GF-D8 (cell line): ENCODE measurements at regions not wholly inside any gene's neighbourhood (a gene's known extent, or its start where the extent isn't known, plus 50 kb on each side); places are given as distances from the start of the nearest gene placed in this dataset.
"Not testable (repeated sequence)": the region's sequence is repeated elsewhere in the genome, so short reads cannot be mapped to it uniquely, and the experiment has no call there.

Source experiments
- DNase-seq: peaks from one replicate; lab custom pipeline; 2025; lab: John Stamatoyannopoulos, UW

- DNase-seq: no peak
These were observed 90.0 kb upstream of the HES1 start for GRCh38 chr3:194045919-194046318.

GRCh38 chr3:194046531-194046930, 89.4 kb upstream of the HES1 start:
- DNase-seq: no peak

- DNase-seq: peak; percentile 65
These were observed 88.8 kb upstream of the HES1 start for GRCh38 chr3:194046995-194047645.

- DNase-seq: no peak
These were observed 86.6 kb upstream of the HES1 start for GRCh38 chr3:194049394-194049793.

DNA sequence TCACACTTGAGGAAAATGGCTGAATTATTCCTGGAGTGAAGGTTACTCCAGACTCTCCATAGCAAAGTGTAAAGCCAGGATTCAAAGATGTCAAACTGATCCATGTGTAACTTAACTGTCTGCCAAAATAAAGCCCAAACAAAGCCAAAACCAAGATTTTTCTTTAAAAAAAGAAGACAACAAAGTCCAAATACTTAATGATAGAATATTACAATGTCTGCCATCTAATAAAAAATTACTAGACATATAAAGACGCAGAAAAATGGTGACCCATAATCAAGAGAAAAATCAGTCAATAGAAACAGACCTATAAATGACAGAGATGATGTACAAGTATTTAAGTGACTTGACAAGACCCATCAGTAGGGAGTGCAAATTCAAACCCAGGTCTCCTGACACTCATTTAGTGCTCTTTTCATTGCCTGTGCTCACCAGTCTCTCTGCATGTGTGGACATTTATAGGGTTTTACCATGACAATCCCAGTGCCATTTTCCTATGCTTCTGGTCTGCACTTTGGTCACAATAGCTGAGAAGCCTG, 85.1 kb upstream of the HES1 start:
- no peak for DNase-seq

DNA sequence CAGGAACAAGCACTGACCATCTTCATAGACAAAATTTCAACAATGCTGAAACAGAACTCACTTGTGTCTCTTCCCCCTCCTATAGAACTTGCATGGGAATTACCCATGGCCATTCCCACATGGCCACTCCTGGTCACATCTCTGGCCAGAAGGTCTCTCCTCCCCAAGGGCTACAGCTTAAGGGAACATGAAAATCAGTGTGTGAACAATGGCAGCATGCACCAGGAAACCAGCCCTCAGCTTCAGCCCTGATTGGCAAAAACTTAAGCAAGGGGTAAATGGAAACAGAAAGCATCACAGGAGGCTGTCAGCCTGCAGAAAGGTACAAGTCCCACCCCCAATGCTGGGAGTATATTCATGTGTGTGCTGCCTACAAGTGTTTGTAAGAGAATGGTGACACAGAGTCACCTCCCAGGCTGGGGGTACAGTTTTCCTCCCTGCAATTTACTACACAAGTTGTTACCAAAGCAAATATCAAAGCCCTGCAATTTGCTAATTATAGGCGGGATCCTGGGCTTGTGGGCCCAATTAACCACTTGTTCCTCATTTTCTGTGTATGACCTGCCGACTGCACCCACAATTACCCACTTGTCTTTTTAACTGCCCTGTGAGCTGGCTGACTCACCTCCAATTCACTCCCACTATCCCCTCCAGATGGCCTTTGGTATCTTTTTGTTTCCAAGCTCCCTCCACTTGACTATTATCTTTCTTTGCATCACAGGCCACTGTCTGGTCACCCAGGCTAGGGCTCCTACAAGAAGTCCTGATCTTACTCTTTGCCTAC, 84.4 kb upstream of the HES1 start:
- DNase-seq: no peak

- DNase-seq: no peak
These were observed 82.8 kb upstream of the HES1 start for GRCh38 chr3:194053136-194053535.

GRCh38 chr3:194054016-194054415, 81.9 kb upstream of the HES1 start:
- DNase-seq: no peak

DNA sequence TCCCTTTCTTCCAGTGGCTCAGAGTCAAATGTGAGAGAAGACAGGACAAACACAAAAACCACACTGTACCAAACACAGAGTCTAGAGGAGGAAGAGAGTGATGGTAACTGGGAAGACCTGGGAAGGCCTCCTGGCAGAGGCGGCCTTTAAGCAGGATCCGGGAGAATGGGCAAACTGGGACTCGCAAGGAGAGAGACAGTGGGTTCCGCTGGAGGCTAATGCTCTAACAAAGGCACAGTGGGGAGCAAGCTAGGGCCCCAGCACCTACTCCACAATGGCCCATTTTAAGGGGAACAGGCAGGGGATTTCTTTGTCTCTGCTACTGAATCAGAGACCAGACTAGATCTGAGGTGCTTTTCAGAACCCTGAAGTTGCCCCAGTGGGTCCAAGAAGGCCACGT, 81.4 kb upstream of the HES1 start:
- DNase-seq: no peak

DNA sequence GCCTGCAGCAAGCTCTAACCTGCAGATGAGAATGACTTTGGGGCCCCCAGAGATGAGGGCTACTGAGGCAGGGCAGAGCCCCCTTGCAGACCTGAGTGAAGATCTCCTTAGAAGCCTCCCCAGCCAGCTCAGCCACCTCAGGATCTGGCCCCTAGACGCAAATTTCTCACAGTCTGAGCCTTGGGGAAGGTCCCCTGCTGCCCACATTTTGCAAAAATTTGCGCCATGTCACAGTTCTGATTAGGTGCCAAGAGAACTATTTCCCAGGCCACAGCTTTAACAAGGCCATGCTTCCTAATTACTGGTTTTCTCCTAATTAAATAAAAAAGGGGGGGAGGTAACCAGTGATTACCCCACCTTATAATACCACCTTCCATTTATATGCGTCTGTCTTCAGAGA, 81.0 kb upstream of the HES1 start:
- DNase-seq: no peak

DNA sequence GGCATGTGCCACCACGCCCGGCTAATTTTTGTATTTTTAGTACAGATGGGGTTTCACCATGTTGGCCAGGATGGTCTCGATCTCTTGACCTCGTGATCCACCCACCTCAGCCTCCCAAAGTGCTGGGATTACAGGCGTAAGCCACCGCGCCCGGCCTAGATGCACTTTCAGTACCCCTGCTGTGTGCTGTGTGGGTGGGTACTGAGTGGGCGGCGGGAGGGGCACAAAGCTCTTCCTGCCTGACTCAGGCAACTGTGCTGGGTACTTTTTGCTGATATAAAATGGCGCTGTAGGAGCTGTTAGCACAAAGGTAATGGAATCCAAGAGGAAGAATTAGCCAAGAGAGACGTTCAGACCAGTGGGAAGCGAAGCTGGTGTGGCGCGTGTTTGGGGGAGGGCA, 79.6 kb upstream of the HES1 start:
- DNase-seq: not testable (repeated sequence)

DNA sequence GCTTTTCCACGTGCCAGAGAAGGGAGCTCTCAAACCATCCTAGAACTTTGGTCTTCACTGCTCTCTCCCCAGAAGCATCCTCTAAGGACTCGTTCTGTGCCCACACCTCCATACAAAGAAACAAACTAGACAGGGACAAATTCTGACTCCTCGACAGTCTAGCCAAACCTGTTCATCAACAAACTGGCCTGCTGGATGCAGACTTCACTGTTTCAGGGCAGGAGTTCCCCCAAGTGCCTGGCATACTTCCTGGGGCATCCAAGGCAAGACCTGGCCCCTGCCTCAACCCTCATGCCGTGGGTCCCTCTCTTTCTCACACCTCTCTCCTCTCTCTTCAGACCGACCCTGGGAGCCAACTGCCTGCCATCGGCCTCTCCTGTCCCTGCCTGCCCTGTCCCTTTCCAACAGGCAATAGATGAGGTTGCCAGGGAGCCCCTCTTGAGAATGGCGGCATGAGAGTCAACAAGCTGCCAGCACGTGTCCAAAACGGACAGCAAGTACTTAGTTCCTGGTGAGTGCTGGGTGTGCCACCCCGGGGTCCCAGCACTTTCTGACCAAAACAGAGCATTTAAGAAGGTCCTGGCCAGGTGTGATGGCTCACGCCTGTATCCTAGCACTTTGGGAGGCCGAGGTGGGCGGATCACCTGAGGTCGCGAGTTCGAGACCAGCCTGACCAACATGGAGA, 79.1 kb upstream of the HES1 start:
- DNase-seq: no peak

- no peak for DNase-seq
These were observed 78.3 kb upstream of the HES1 start for GRCh38 chr3:194057570-194058188.

GRCh38 chr3:194058189-194058571, 77.8 kb upstream of the HES1 start:
- DNase-seq: no peak

- no peak for DNase-seq
These were observed 77.2 kb upstream of the HES1 start for GRCh38 chr3:194058753-194059152.

DNA sequence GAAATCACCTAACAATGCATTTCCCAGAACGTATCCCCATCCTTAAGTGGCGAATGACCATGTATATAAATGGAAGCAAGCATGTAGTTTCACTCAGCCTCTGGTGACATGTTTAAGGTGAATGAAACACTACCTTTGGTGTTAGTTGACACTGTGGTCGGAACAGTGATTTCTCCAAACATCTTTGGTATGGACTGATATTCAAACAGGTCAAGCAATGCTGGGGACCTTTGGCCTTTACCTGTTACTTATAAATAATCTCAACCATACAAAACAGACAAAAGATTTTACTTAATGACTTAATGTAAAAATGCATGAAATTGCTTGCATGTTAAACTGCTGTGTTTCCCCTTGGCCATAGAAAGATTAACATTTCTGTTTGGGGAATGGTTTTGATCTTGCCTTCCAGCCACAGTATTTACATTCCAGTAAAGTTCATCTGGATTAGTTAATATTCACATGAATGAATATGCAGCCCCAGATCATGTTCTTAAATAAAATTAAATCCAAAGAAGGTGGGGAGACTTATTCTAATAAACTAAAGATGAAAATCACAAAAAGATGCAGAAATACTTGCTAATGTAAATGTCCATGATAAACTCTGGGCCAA, 74.4 kb upstream of the HES1 start:
- DNase-seq: no peak

GRCh38 chr3:194062830-194063229, 73.1 kb upstream of the HES1 start:
- DNase-seq: no peak

GRCh38 chr3:194064380-194065332, 71.3 kb upstream of the HES1 start:
- no peak for DNase-seq

GRCh38 chr3:194067327-194067726, 68.6 kb upstream of the HES1 start:
- not testable (repeated sequence) for DNase-seq

GRCh38 chr3:194067949-194068362, 68.0 kb upstream of the HES1 start:
- DNase-seq: no peak
